B cell (primary cell): ENCODE measurements at regions not wholly inside any gene's neighbourhood (a gene's known extent, or its start where the extent isn't known, plus 50 kb on each side); places are given as distances from the start of the nearest gene placed in this dataset.

ENCODE experiments used
- ATAC-seq: fragments of 200-7000 bp; cut with Tn5 transposase; one replicate; pipeline ENCODE4 v1.10.0; 2021; ENCODE audit warnings: low read depth, mild to moderate bottlenecking, moderate number of reproducible peaks, moderate library complexity
- CTCF ChIA-PET: fragments of 350-600 bp; sonication (Branson Sonifier 250); formaldehyde crosslinking; loops from one replicate; lab custom pipeline; 2021; ENCODE audit warnings: antibody characterized with exemption, inconsistent platforms; lab: Charles Lee
- POLR2A ChIA-PET: fragments of 350-600 bp; sonication (Branson Sonifier 250); formaldehyde crosslinking; loops from one replicate; lab custom pipeline; 2021; ENCODE audit warnings: antibody characterized with exemption; lab: Charles Lee
- DNase-seq: peaks from one replicate; pipeline ENCODE4 v3.0.0; 2013
- H2AFZ ChIP-seq: 2 replicates; pipeline ENCODE4 v1.6.1; 2012; ENCODE audit warnings: mild to moderate bottlenecking, low read depth, low read length; ENCODE audit not compliant: insufficient read depth, poor library complexity, severe bottlenecking
- H3K27ac ChIP-seq, 2 donors: 1 replicate in 1 of 2; 2 replicates in 1 of 2; pipeline ENCODE4 v1.5.1; 2012 to 2013; ENCODE audit warnings: low read length in 2 of 2, mild to moderate bottlenecking in 2 of 2, moderate library complexity in 1 of 2
- H3K27me3 ChIP-seq, 4 experiments: fragments of 200-600 bp in 1 of 4; sonication (generic) in 1 of 4; replicated peaks in 1 of 4; 1 replicate in 2 of 4; 2 replicates in 2 of 4; pipeline versions ENCODE4 v1.6.1 to v1.7.0; 2013 to 2016; ENCODE audit warnings: low read length in 3 of 4, mild to moderate bottlenecking in 2 of 4, mixed read lengths in 1 of 4, moderate library complexity in 1 of 4; ENCODE audit not compliant: insufficient read depth in 4 of 4, control insufficient read depth in 3 of 4; ENCODE audit errors: control extremely low read depth in 1 of 4
- H3K36me3 ChIP-seq, 2 experiments: replicated peaks in 1 of 2; 1 replicate in 1 of 2; 2 replicates in 1 of 2; pipeline versions ENCODE4 v1.6.1 to v1.7.1; 2013; ENCODE audit warnings: low read length in 1 of 2; ENCODE audit not compliant: insufficient read depth in 2 of 2, control insufficient read depth in 1 of 2; ENCODE audit errors: control extremely low read depth in 1 of 2, extremely low read depth in 1 of 2
- H3K4me1 ChIP-seq, 2 donors: fragments of 200-600 bp in 1 of 2; sonication (generic) in 1 of 2; 1 replicate in 1 of 2; 2 replicates in 1 of 2; pipeline versions ENCODE4 v1.5.1 to v1.6.1; 2013 to 2017; ENCODE audit warnings: low read length in 2 of 2; ENCODE audit not compliant: control insufficient read depth in 2 of 2, insufficient read depth in 2 of 2
- H3K4me2 ChIP-seq: replicated peaks from 2 replicates; pipeline ENCODE3; 2012; ENCODE audit warnings: mild to moderate bottlenecking, low read depth, low read length; ENCODE audit not compliant: poor library complexity, severe bottlenecking
- H3K4me3 ChIP-seq, 5 experiments: fragments of 200-600 bp in 1 of 5; sonication (generic) in 1 of 5; 1 replicate in 3 of 5; 2 replicates in 2 of 5; pipeline versions ENCODE4 v1.5.1 to v1.7.0; 2011 to 2016; ENCODE audit warnings: low read length in 4 of 5, mild to moderate bottlenecking in 4 of 5, low read depth in 2 of 5, control low read depth in 1 of 5, moderate library complexity in 1 of 5; ENCODE audit not compliant: insufficient read depth in 1 of 5; ENCODE audit errors: control extremely low read depth in 1 of 5, extremely low read depth in 1 of 5
- H3K79me2 ChIP-seq: fragments of 200-600 bp; sonication (generic); one replicate; pipeline ENCODE4 v1.6.0; 2016; ENCODE audit warnings: low read length; ENCODE audit not compliant: control insufficient read depth, insufficient read depth
- H3K9ac ChIP-seq: fragments of 200-600 bp; sonication (generic); 2 replicates; pipeline ENCODE4 v1.6.1; 2017; ENCODE audit warnings: mild to moderate bottlenecking, low read length, moderate library complexity
- H3K9me3 ChIP-seq, 3 donors: one replicate each; pipeline versions ENCODE4 v1.6.1 to v1.7.1; 2013; ENCODE audit warnings: low read length in 2 of 3; ENCODE audit not compliant: control insufficient read depth in 2 of 3, insufficient read depth in 1 of 3; ENCODE audit errors: control extremely low read depth in 1 of 3
- H4K20me1 ChIP-seq: 2 replicates; pipeline ENCODE4 v1.6.0; 2012; ENCODE audit warnings: mild to moderate bottlenecking, low read length; ENCODE audit not compliant: insufficient read depth, control insufficient read depth, poor library complexity, severe bottlenecking
- H3K27ac Mint-ChIP-seq: one replicate; pipeline ENCODE4 v1.8.0; 2021; ENCODE audit warnings: mixed read lengths
- H3K27me3 Mint-ChIP-seq: one replicate; pipeline ENCODE4 v1.8.0; 2021; ENCODE audit warnings: mixed read lengths
- H3K4me1 Mint-ChIP-seq: one replicate; pipeline ENCODE4 v1.8.0; 2021; ENCODE audit warnings: mixed read lengths
- H3K4me3 Mint-ChIP-seq: one replicate; pipeline ENCODE4 v1.8.0; 2021; ENCODE audit warnings: mixed read lengths
- H3K9me3 Mint-ChIP-seq: one replicate; pipeline ENCODE4 v1.8.0; 2022; ENCODE audit warnings: mixed read lengths; ENCODE audit not compliant: insufficient read depth
- CTCF ChIP-seq: fragments of 200-600 bp; IDR thresholded peaks from one replicate; pipeline ENCODE4 v1.8.0; 2022; ENCODE audit warnings: antibody characterized with exemption, mild to moderate bottlenecking
- EZH2 ChIP-seq: IDR thresholded peaks from 2 replicates; pipeline ENCODE4 v1.6.1; 2012; ENCODE audit warnings: borderline replicate concordance, low read depth, mild to moderate bottlenecking, moderate library complexity, low read length; ENCODE audit not compliant: insufficient read depth, poor library complexity, severe bottlenecking
- WGBS: methylation state at CpG from one replicate; pipeline ENCODE4 v1.1.5; 2013; ENCODE audit warnings: missing lambda C conversion rate; ENCODE audit not compliant: insufficient coverage; 5-methylcytosine and 5-hydroxymethylcytosine counted together
- intact Hi-C: fragments of 100-400 bp; cut with micrococcal nuclease; formaldehyde crosslinking; loops from one replicate; pipeline ENCODE4 v1.10.0; 2022

GRCh38 chr14:76651410-76652055, 109.7 kb upstream of the VASH1 start:
- Histone ChIP-seq H3K36me3 (no peaks in the 10 kb centered on the region), H3K9me3 (no peaks in the 10 kb centered on the region), H2AFZ (no peak overlapping the region), H3K4me1 (no peaks in the 10 kb centered on the region), H3K79me2 (no peaks in the 10 kb centered on the region), H3K4me3 (no peak overlapping the region), H3K27ac (no peak overlapping the region), H4K20me1 (no peaks in the 10 kb centered on the region), H3K27me3 (peaks cover 0 to 8% (median 1%) of the 10 kb centered on the region in 4 experiments), H3K4me2 (no peak overlapping the region), H3K9ac (no peak overlapping the region)
- POLR2A ChIA-PET = no interaction called here
- Mint-ChIP-seq H3K27me3 (peaks cover 26% of the 10 kb centered on the region), H3K4me3 (no peak overlapping the region), H3K27ac (no peak overlapping the region), H3K4me1 (no peaks in the 10 kb centered on the region), H3K9me3 (no peaks in the 10 kb centered on the region)
- intact Hi-C loops = no loop called here
- CTCF ChIA-PET = interaction anchor here (1.8 kb wide), 1 partner anchor 601 kb away, joined by 7 read pairs; no protein-coding TSS in a partner anchor
- no peak for ATAC-seq
- 92% methylated on average over 2 of the region's 3 CpGs for WGBS
- DNase-seq = no peak
- TF ChIP-seq EZH2 (no peak), CTCF (no peak)

DNA sequence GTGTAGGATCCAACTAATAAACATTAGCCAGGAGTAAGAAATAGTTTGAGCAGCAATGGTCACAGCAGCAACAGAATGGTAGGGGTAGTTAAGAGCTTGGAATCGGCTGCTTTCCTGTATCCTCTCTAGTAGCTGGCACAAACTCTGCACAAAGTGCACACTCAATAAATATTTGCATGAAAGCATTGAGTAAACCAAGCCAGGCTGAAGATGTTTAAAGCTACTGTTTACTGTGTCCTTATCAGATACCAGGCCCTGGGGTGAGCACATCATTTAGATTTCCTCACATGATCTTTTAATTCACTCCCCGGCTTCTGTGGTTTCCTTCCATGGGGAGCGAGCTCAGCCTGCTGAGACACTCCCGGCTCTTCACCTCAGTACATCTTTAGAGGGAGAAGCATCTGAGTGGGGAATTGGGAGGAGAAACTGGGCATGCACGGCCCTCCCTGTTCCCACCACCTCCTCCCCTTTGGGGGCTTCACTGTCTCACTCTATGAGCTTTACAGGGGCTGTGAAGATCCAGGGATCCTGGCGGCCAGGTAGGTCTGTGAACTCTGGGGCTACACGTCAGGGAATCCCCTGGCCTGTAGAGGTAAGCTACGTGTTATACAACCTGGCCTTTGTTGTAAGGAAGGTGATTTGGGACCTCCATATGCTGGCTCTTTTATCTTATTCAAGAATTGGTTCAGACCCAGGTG, 107.2 kb upstream of the VASH1 start:
- no peaks in the 10 kb centered on the region for H3K79me2 ChIP-seq
- no peak overlapping the region for H3K4me3 ChIP-seq
- H4K20me1 ChIP-seq = no peaks in the 10 kb centered on the region
- H3K27ac ChIP-seq = no peak overlapping the region
- H3K4me1 Mint-ChIP-seq = no peaks in the 10 kb centered on the region
- intact Hi-C loops = no loop called here
- H3K4me3 Mint-ChIP-seq = no peak overlapping the region
- H3K27me3 ChIP-seq = peaks cover 0 to 8% (median 1%) of the 10 kb centered on the region in 4 experiments
- H3K9ac ChIP-seq = no peak overlapping the region
- no peak overlapping the region for H3K27ac Mint-ChIP-seq
- H3K9me3 Mint-ChIP-seq = no peaks in the 10 kb centered on the region
- H2AFZ ChIP-seq = no peak overlapping the region
- ATAC-seq (no peak), DNase-seq (no peak)
- 95% methylated on average over 3 of the region's 8 CpGs for WGBS
- H3K9me3 ChIP-seq = peaks cover 0 to 5% (median 0%) of the 10 kb centered on the region in 3 donors
- TF ChIP-seq EZH2 (no peak), CTCF (no peak)
- ChIA-PET POLR2A (no interaction called here), CTCF (no interaction called here)
- H3K27me3 Mint-ChIP-seq = peaks cover 19% of the 10 kb centered on the region
- H3K4me1 ChIP-seq = no peaks in the 10 kb centered on the region
- H3K36me3 ChIP-seq = no peaks in the 10 kb centered on the region
- H3K4me2 ChIP-seq = no peak overlapping the region
